ENCODE measurements at regions not wholly inside any gene's neighbourhood (a gene's known extent, or its start where the extent isn't known, plus 50 kb on each side); places are given as distances from the start of the nearest gene placed in this dataset.
"Not testable (repeated sequence)": the region's sequence is repeated elsewhere in the genome, so short reads cannot be mapped to it uniquely, and the experiment has no call there.

- Histone ChIP-seq H3K27me3 (ENCODE audit: control insufficient read depth in 3 of 3, insufficient read depth in 3 of 3, low read length in 3 of 3) (no peaks in the 10 kb centered on the region), H3K9me3 (ENCODE audit: control insufficient read depth in 3 of 3, low read length in 3 of 3) (peaks cover 0 to 3% (median 0%) of the 10 kb centered on the region in 3 donors), H3K27ac (ENCODE audit: low read depth, low read length) (no peak overlapping the region), H3K4me3 (ENCODE audit: low read length in 3 of 3) (no peak overlapping the region), H3K9ac (ENCODE audit: low read depth in 1 of 3, low read length in 3 of 3) (no peak overlapping the region), H3K4me1 (ENCODE audit: control insufficient read depth in 3 of 3, insufficient read depth in 3 of 3, low read length in 3 of 3) (no peaks in the 10 kb centered on the region), H3K36me3 (ENCODE audit: control insufficient read depth in 3 of 3, insufficient read depth in 3 of 3, low read length in 3 of 3) (no peaks in the 10 kb centered on the region)
Measured at GRCh38 chr5:113713051-113713450, 199.6 kb downstream of the YTHDC2 start.

DNA sequence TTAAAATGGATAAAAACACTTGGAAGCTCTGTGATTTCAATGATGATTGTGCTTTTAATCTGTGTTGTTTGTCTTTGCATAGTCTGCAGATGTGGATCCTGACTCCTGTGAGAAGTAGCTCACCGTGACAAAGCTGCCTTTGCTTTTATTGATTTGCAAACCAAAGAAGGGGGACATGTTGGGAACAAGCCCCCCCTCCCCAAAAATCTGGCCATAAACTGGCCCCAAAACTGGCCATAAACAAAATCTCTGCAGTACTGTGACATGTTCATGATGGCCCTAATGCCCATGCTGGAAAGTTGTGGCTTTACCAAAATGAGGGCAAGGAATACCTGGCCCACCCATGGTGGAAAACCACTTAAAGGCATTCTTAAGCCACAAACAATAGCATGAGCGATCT is 202.4 kb downstream of the YTHDC2 start:
- not testable (repeated sequence) for H3K4me3 ChIP-seq (ENCODE audit: low read length in 3 of 3); H3K27ac ChIP-seq (ENCODE audit: low read depth, low read length); H3K4me1 ChIP-seq (ENCODE audit: control insufficient read depth in 3 of 3, insufficient read depth in 3 of 3, low read length in 3 of 3); H3K9ac ChIP-seq (ENCODE audit: low read depth in 1 of 3, low read length in 3 of 3); H3K27me3 ChIP-seq (ENCODE audit: control insufficient read depth in 3 of 3, insufficient read depth in 3 of 3, low read length in 3 of 3); H3K36me3 ChIP-seq (ENCODE audit: control insufficient read depth in 3 of 3, insufficient read depth in 3 of 3, low read length in 3 of 3); H3K9me3 ChIP-seq (ENCODE audit: control insufficient read depth in 3 of 3, low read length in 3 of 3)

DNA sequence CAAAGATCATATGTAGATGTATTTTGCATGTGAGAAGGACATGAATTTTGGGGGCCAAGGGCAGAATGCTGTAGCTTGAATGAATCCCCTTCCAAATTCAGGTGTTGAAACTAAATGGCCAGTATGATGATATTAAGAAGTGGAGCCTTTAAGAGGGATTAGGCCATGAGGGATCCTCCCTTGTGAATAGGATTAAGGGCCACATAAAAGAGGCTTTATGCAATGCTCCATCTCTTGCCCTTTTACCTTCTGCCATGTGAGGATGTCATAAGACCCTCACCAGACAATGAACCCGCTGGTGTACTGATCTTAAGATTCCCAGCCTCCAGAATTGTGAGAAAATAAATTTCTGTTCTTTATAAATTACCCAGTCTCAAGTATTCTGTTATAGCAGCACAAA is 206.1 kb downstream of the YTHDC2 start:
- no peak overlapping the region for H3K4me3 ChIP-seq (ENCODE audit: low read length in 3 of 3)
- no peaks in the 10 kb centered on the region for H3K36me3 ChIP-seq (ENCODE audit: control insufficient read depth in 3 of 3, insufficient read depth in 3 of 3, low read length in 3 of 3)
- H3K9me3 ChIP-seq (ENCODE audit: control insufficient read depth in 3 of 3, low read length in 3 of 3), result peaks cover 0 to 3% (median 0%) of the 10 kb centered on the region in 3 donors
- no peak overlapping the region for H3K27ac ChIP-seq (ENCODE audit: low read depth, low read length)
- H3K4me1 ChIP-seq (ENCODE audit: control insufficient read depth in 3 of 3, insufficient read depth in 3 of 3, low read length in 3 of 3), result no peaks in the 10 kb centered on the region
- no peak overlapping the region for H3K9ac ChIP-seq (ENCODE audit: low read depth in 1 of 3, low read length in 3 of 3)
- no peaks in the 10 kb centered on the region for H3K27me3 ChIP-seq (ENCODE audit: control insufficient read depth in 3 of 3, insufficient read depth in 3 of 3, low read length in 3 of 3)

- Histone ChIP-seq H3K9ac (ENCODE audit: low read depth in 1 of 3, low read length in 3 of 3) (no peak overlapping the region), H3K9me3 (ENCODE audit: control insufficient read depth in 3 of 3, low read length in 3 of 3) (peaks cover 0 to 3% (median 0%) of the 10 kb centered on the region in 3 donors), H3K27me3 (ENCODE audit: control insufficient read depth in 3 of 3, insufficient read depth in 3 of 3, low read length in 3 of 3) (no peaks in the 10 kb centered on the region), H3K4me1 (ENCODE audit: control insufficient read depth in 3 of 3, insufficient read depth in 3 of 3, low read length in 3 of 3) (no peaks in the 10 kb centered on the region), H3K27ac (ENCODE audit: low read depth, low read length) (no peak overlapping the region), H3K36me3 (ENCODE audit: control insufficient read depth in 3 of 3, insufficient read depth in 3 of 3, low read length in 3 of 3) (no peaks in the 10 kb centered on the region), H3K4me3 (ENCODE audit: low read length in 3 of 3) (no peak overlapping the region)
Measured at GRCh38 chr5:113721171-113721570, 207.7 kb downstream of the YTHDC2 start.

DNA sequence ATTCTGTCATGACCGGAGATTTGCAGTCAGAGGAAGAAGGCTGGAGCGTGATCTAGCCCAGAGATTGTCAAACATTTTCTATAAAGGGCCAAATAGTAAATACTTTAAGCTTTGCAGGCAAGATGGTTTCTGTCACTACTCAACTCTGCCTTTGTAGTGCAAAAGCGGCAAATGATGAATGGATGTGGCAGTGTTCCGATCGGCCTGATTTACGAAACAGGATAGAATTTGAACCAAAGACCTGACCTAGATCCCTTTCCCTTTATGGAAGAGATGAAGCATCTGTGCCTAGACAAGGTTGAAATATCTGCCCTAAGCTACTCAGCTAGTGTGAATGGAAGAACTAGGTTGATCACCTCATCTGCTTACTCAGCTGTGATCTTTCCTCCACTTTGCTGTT is 209.5 kb downstream of the YTHDC2 start:
- Histone ChIP-seq H3K36me3 (ENCODE audit: control insufficient read depth in 3 of 3, insufficient read depth in 3 of 3, low read length in 3 of 3) (no peaks in the 10 kb centered on the region), H3K9me3 (ENCODE audit: control insufficient read depth in 3 of 3, low read length in 3 of 3) (no peaks in the 10 kb centered on the region), H3K27ac (ENCODE audit: low read depth, low read length) (no peak overlapping the region), H3K4me1 (ENCODE audit: control insufficient read depth in 3 of 3, insufficient read depth in 3 of 3, low read length in 3 of 3) (no peaks in the 10 kb centered on the region), H3K27me3 (ENCODE audit: control insufficient read depth in 3 of 3, insufficient read depth in 3 of 3, low read length in 3 of 3) (no peaks in the 10 kb centered on the region), H3K9ac (ENCODE audit: low read depth in 1 of 3, low read length in 3 of 3) (no peak overlapping the region), H3K4me3 (ENCODE audit: low read length in 3 of 3) (no peak overlapping the region)

GRCh38 chr5:113735751-113736150 is 222.3 kb downstream of the YTHDC2 start:
- no peaks in the 10 kb centered on the region for H3K4me1 ChIP-seq (ENCODE audit: control insufficient read depth in 3 of 3, insufficient read depth in 3 of 3, low read length in 3 of 3)
- H3K27me3 ChIP-seq (ENCODE audit: control insufficient read depth in 3 of 3, insufficient read depth in 3 of 3, low read length in 3 of 3), result no peaks in the 10 kb centered on the region
- no peaks in the 10 kb centered on the region for H3K9me3 ChIP-seq (ENCODE audit: control insufficient read depth in 3 of 3, low read length in 3 of 3)
- no peak overlapping the region for H3K4me3 ChIP-seq (ENCODE audit: low read length in 3 of 3)
- no peak overlapping the region for H3K27ac ChIP-seq (ENCODE audit: low read depth, low read length)
- H3K9ac ChIP-seq (ENCODE audit: low read depth in 1 of 3, low read length in 3 of 3), result no peak overlapping the region
- H3K36me3 ChIP-seq (ENCODE audit: control insufficient read depth in 3 of 3, insufficient read depth in 3 of 3, low read length in 3 of 3), result no peaks in the 10 kb centered on the region

DNA sequence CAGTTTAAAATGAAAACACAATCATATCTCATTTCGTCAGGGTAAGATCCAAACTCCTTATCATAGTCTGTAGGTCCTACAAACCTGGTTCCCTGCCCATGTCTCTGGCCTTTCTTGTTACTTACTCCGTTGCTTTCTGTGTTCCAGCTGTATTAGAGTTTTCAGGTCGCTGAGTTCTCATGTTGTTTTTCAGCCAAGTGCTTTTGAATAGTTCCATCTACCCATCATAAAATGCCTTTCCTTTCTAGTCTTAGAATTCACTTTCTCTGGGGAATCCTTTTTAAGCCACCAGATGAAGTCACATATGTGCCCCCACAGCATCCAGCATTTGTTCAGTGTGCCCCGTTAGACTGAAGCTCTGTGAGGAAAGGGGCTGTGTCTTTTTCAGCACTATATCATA is 228.7 kb downstream of the YTHDC2 start:
- Histone ChIP-seq H3K9ac (ENCODE audit: low read depth in 1 of 3, low read length in 3 of 3) (no peak overlapping the region), H3K27ac (ENCODE audit: low read depth, low read length) (no peak overlapping the region), H3K4me1 (ENCODE audit: control insufficient read depth in 3 of 3, insufficient read depth in 3 of 3, low read length in 3 of 3) (no peaks in the 10 kb centered on the region), H3K36me3 (ENCODE audit: control insufficient read depth in 3 of 3, insufficient read depth in 3 of 3, low read length in 3 of 3) (no peaks in the 10 kb centered on the region), H3K9me3 (ENCODE audit: control insufficient read depth in 3 of 3, low read length in 3 of 3) (no peaks in the 10 kb centered on the region), H3K4me3 (ENCODE audit: low read length in 3 of 3) (no peak overlapping the region), H3K27me3 (ENCODE audit: control insufficient read depth in 3 of 3, insufficient read depth in 3 of 3, low read length in 3 of 3) (no peaks in the 10 kb centered on the region)

- H3K4me3 ChIP-seq (ENCODE audit: low read length in 3 of 3), result no peak overlapping the region
- H3K9me3 ChIP-seq (ENCODE audit: control insufficient read depth in 3 of 3, low read length in 3 of 3), result no peaks in the 10 kb centered on the region
- H3K27ac ChIP-seq (ENCODE audit: low read depth, low read length), result no peak overlapping the region
- H3K9ac ChIP-seq (ENCODE audit: low read depth in 1 of 3, low read length in 3 of 3), result no peak overlapping the region
- no peaks in the 10 kb centered on the region for H3K4me1 ChIP-seq (ENCODE audit: control insufficient read depth in 3 of 3, insufficient read depth in 3 of 3, low read length in 3 of 3)
- H3K27me3 ChIP-seq (ENCODE audit: control insufficient read depth in 3 of 3, insufficient read depth in 3 of 3, low read length in 3 of 3), result no peaks in the 10 kb centered on the region
- H3K36me3 ChIP-seq (ENCODE audit: control insufficient read depth in 3 of 3, insufficient read depth in 3 of 3, low read length in 3 of 3), result no peaks in the 10 kb centered on the region
Measured at GRCh38 chr5:113742639-113743038, 229.1 kb downstream of the YTHDC2 start.

- H3K27me3 ChIP-seq (ENCODE audit: control insufficient read depth in 3 of 3, insufficient read depth in 3 of 3, low read length in 3 of 3), result no peaks in the 10 kb centered on the region
- H3K4me3 ChIP-seq (ENCODE audit: low read length in 3 of 3), result no peak overlapping the region
- H3K4me1 ChIP-seq (ENCODE audit: control insufficient read depth in 3 of 3, insufficient read depth in 3 of 3, low read length in 3 of 3), result no peaks in the 10 kb centered on the region
- no peak overlapping the region for H3K27ac ChIP-seq (ENCODE audit: low read depth, low read length)
- H3K9ac ChIP-seq (ENCODE audit: low read depth in 1 of 3, low read length in 3 of 3), result no peak overlapping the region
- H3K9me3 ChIP-seq (ENCODE audit: control insufficient read depth in 3 of 3, low read length in 3 of 3), result no peaks in the 10 kb centered on the region
- H3K36me3 ChIP-seq (ENCODE audit: control insufficient read depth in 3 of 3, insufficient read depth in 3 of 3, low read length in 3 of 3), result no peaks in the 10 kb centered on the region
Measured at GRCh38 chr5:113748403-113748802, 234.9 kb downstream of the YTHDC2 start.

GRCh38 chr5:113749334-113749733 is 235.8 kb downstream of the YTHDC2 start:
- Histone ChIP-seq H3K9me3 (ENCODE audit: control insufficient read depth in 3 of 3, low read length in 3 of 3) (no peaks in the 10 kb centered on the region), H3K27me3 (ENCODE audit: control insufficient read depth in 3 of 3, insufficient read depth in 3 of 3, low read length in 3 of 3) (no peaks in the 10 kb centered on the region), H3K27ac (ENCODE audit: low read depth, low read length) (no peak overlapping the region), H3K4me1 (ENCODE audit: control insufficient read depth in 3 of 3, insufficient read depth in 3 of 3, low read length in 3 of 3) (no peaks in the 10 kb centered on the region), H3K4me3 (ENCODE audit: low read length in 3 of 3) (no peak overlapping the region), H3K9ac (ENCODE audit: low read depth in 1 of 3, low read length in 3 of 3) (no peak overlapping the region), H3K36me3 (ENCODE audit: control insufficient read depth in 3 of 3, insufficient read depth in 3 of 3, low read length in 3 of 3) (no peaks in the 10 kb centered on the region)

DNA sequence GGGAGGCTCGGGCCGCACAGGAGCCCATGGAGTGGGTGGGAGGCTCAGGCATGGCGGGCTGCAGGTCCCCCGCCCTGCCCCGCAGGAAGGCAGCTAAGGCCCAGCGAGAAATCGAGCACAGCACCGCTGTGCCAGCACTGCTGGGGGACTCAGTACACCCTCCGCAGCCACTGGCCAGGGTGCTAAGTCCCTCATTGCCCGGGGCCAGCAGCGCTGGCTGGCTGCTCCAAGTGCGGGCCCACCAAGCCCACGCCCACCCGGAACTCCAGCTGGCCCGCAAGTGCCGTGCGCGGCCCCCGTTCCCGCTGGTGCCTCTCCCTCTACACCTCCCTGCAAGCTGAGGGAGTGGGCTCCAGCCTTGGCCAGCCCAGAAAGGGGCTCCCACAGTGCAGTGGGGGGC is 239.7 kb downstream of the YTHDC2 start:
- not testable (repeated sequence) for H3K9ac ChIP-seq (ENCODE audit: low read depth in 1 of 3, low read length in 3 of 3); H3K27ac ChIP-seq (ENCODE audit: low read depth, low read length); H3K4me3 ChIP-seq (ENCODE audit: low read length in 3 of 3); H3K27me3 ChIP-seq (ENCODE audit: control insufficient read depth in 3 of 3, insufficient read depth in 3 of 3, low read length in 3 of 3); H3K9me3 ChIP-seq (ENCODE audit: control insufficient read depth in 3 of 3, low read length in 3 of 3); H3K4me1 ChIP-seq (ENCODE audit: control insufficient read depth in 3 of 3, insufficient read depth in 3 of 3, low read length in 3 of 3); H3K36me3 ChIP-seq (ENCODE audit: control insufficient read depth in 3 of 3, insufficient read depth in 3 of 3, low read length in 3 of 3)

Data from skeletal muscle tissue (tissue), 3 donors.